Esophagus muscularis mucosa (tissue), 4 donors: ENCODE measurements at regions not wholly inside any gene's neighbourhood (a gene's known extent, or its start where the extent isn't known, plus 50 kb on each side); places are given as distances from the start of the nearest gene placed in this dataset.

Experiments used
- DNase-seq: peaks from one replicate; pipeline ENCODE4 v3.0.0-alpha.2; 2017; ENCODE audit errors: extremely low spot score
- H3K27ac ChIP-seq, 4 donors: fragments of 200-600 bp; sonication (generic); replicated peaks in 1 of 4; 1 replicate in 3 of 4; 2 replicates in 1 of 4; pipeline ENCODE4 v1.5.1; 2016 to 2019; ENCODE audit warnings: mild to moderate bottlenecking in 1 of 4
- H3K27me3 ChIP-seq, 4 donors: fragments of 200-600 bp; sonication (generic); one replicate each; pipeline versions ENCODE4 v1.5.1 to v1.6.0; 2016 to 2019
- H3K36me3 ChIP-seq, 4 donors: fragments of 200-600 bp; sonication (generic); one replicate each; pipeline ENCODE4 v1.5.1; 2016 to 2019
- H3K4me1 ChIP-seq, 4 donors: fragments of 200-600 bp; sonication (generic); one replicate each; pipeline ENCODE4 v1.5.1; 2016 to 2019
- H3K4me3 ChIP-seq, 4 donors: fragments of 200-600 bp; sonication (generic); 1 replicate in 2 of 4; 2 replicates in 2 of 4; pipeline ENCODE4 v1.5.1; 2016 to 2019; ENCODE audit warnings: mild to moderate bottlenecking in 4 of 4, moderate library complexity in 1 of 4
- H3K9me3 ChIP-seq, 4 donors: fragments of 200-600 bp; sonication (generic); 1 replicate in 3 of 4; 2 replicates in 1 of 4; pipeline ENCODE4 v1.5.1; 2016 to 2019
- CTCF ChIP-seq, 3 experiments: fragments of 200-600 bp in 2 of 3; fragments of 450-650 bp in 1 of 3; sonication (generic) in 2 of 3; IDR thresholded peaks; one replicate each; pipeline ENCODE4 v1.5.1; 2017 to 2019; ENCODE audit warnings: antibody characterized with exemption in 3 of 3, mild to moderate bottlenecking in 2 of 3, moderate library complexity in 1 of 3
- EP300 ChIP-seq: sonication (generic); formaldehyde crosslinking; IDR thresholded peaks from one replicate; pipeline ENCODE4 v1.6.1; 2017; ENCODE audit warnings: antibody characterized with exemption
- POLR2A ChIP-seq: fragments of 450-650 bp; IDR thresholded peaks from one replicate; pipeline ENCODE4 v1.6.1; 2017; ENCODE audit warnings: antibody characterized with exemption, moderate library complexity, mild to moderate bottlenecking, low read depth
- POLR2AphosphoS5 ChIP-seq, 2 donors: sonication (generic); formaldehyde crosslinking; IDR thresholded peaks; one replicate each; pipeline ENCODE4 v1.6.1; 2017; ENCODE audit warnings: antibody characterized with exemption in 2 of 2
- WGBS: methylation state at CpG from one replicate; pipeline ENCODE4 v1.1.5; 2018; 5-methylcytosine and 5-hydroxymethylcytosine counted together
- intact Hi-C: fragments of 100-400 bp; cut with DNase I; formaldehyde crosslinking; loops from one replicate; pipeline ENCODE4 v1.15.1; 2023

GRCh38 chr4:155604718-155605626 lies 61.7 kb upstream of the GUCY1A1 start:
- no peaks in the 10 kb centered on the region for H3K4me1 ChIP-seq
- no peaks in the 10 kb centered on the region for H3K36me3 ChIP-seq
- TF ChIP-seq POLR2AphosphoS5 (IDR thresholded peaks at IDR 0.05): no peak
- H3K9me3 ChIP-seq: no peaks in the 10 kb centered on the region
- intact Hi-C loops: no loop called here
- DNase-seq: no peak
- H3K27me3 ChIP-seq: no peaks in the 10 kb centered on the region
- no peak overlapping the region for H3K4me3 ChIP-seq
- 75% methylated on average over 4 of the region's 4 CpGs for WGBS
- H3K27ac ChIP-seq: no peak overlapping the region

- DNase-seq: no peak
- Histone ChIP-seq H3K4me1 (no peaks in the 10 kb centered on the region), H3K27ac (no peak overlapping the region), H3K36me3 (no peaks in the 10 kb centered on the region), H3K9me3 (no peaks in the 10 kb centered on the region), H3K27me3 (no peaks in the 10 kb centered on the region), H3K4me3 (no peak overlapping the region)
- TF ChIP-seq POLR2A (no peak), CTCF (IDR thresholded peaks at IDR 0.05) (no peak), POLR2AphosphoS5 (IDR thresholded peaks at IDR 0.05) (no peak), EP300 (no peak)
- 81% methylated on average over 6 of the region's 6 CpGs for WGBS
- intact Hi-C loops: no loop called here
These were observed 63.2 kb upstream of the GUCY1A1 start for GRCh38 chr4:155603360-155603891.

- Histone ChIP-seq H3K9me3 (no peaks in the 10 kb centered on the region), H3K4me3 (no peak overlapping the region), H3K4me1 (no peaks in the 10 kb centered on the region), H3K27ac (no peak overlapping the region), H3K36me3 (no peaks in the 10 kb centered on the region), H3K27me3 (no peaks in the 10 kb centered on the region)
- DNase-seq: no peak
- TF ChIP-seq POLR2AphosphoS5 (IDR thresholded peaks at IDR 0.05) (no peak), EP300 (no peak), CTCF (IDR thresholded peaks at IDR 0.05) (no peak), POLR2A (no peak)
- 93% methylated on average over 3 of the region's 3 CpGs for WGBS
- intact Hi-C loops: no loop called here
These were observed 64.1 kb upstream of the GUCY1A1 start for GRCh38 chr4:155602351-155603140.

GRCh38 chr4:155600244-155600643 lies 66.4 kb upstream of the GUCY1A1 start:
- no peaks in the 10 kb centered on the region for H3K36me3 ChIP-seq

More at GRCh38 chr4:155600244-155600643, 66.4 kb upstream of the GUCY1A1 start:
- Histone ChIP-seq H3K4me1 (no peaks in the 10 kb centered on the region), H3K27me3 (no peaks in the 10 kb centered on the region), H3K27ac (no peak overlapping the region), H3K9me3 (no peaks in the 10 kb centered on the region), H3K4me3 (no peak overlapping the region)
- DNase-seq: no peak
- TF ChIP-seq POLR2AphosphoS5 (IDR thresholded peaks at IDR 0.05): no peak
- TF ChIP-seq EP300: no peak
- no peak for TF ChIP-seq CTCF (IDR thresholded peaks at IDR 0.05)
- no peak for TF ChIP-seq POLR2A
- 88% methylated on average over 5 of the region's 5 CpGs for WGBS
- intact Hi-C loops: no loop called here
